Effector memory CD8-positive, alpha-beta T cell (primary cell): ENCODE measurements at regions not wholly inside any gene's neighbourhood (a gene's known extent, or its start where the extent isn't known, plus 50 kb on each side); places are given as distances from the start of the nearest gene placed in this dataset.
"Not testable (repeated sequence)": the region's sequence is repeated elsewhere in the genome, so short reads cannot be mapped to it uniquely, and the experiment has no call there.

ENCODE experiments used
- ATAC-seq: fragments of 150-1000 bp; cut with Tn5 transposase; replicated peaks from 2 replicates; pipeline ENCODE4 v1.10.0; 2021; ENCODE audit warnings: mild to moderate bottlenecking, moderate library complexity
- DNase-seq, 3 experiments: peaks; one replicate each; pipeline ENCODE4 v3.0.0; 2021
- H3K27ac Mint-ChIP-seq, 2 donors: one replicate each; pipeline ENCODE4 v1.8.0; 2022; ENCODE audit warnings: mild to moderate bottlenecking in 2 of 2, mixed read lengths in 2 of 2, moderate library complexity in 2 of 2
- H3K27me3 Mint-ChIP-seq, 2 donors: one replicate each; pipeline ENCODE4 v1.8.0; 2022; ENCODE audit warnings: mixed read lengths in 2 of 2
- H3K36me3 Mint-ChIP-seq: one replicate; pipeline ENCODE4 v1.8.0; 2022; ENCODE audit warnings: mild to moderate bottlenecking, moderate library complexity, mixed read lengths; ENCODE audit not compliant: insufficient read depth
- H3K4me1 Mint-ChIP-seq, 2 donors: one replicate each; pipeline ENCODE4 v1.8.0; 2022; ENCODE audit warnings: low read depth in 2 of 2, mixed read lengths in 2 of 2
- H3K4me3 Mint-ChIP-seq, 2 donors: one replicate each; pipeline ENCODE4 v1.8.0; 2022; ENCODE audit warnings: mild to moderate bottlenecking in 2 of 2, mixed read lengths in 2 of 2, moderate library complexity in 2 of 2
- H3K9me3 Mint-ChIP-seq, 2 donors: one replicate each; pipeline ENCODE4 v1.8.0; 2022; ENCODE audit warnings: mixed read lengths in 2 of 2

GRCh38 chr3:4897765-4898453 lies 81.3 kb upstream of the BHLHE40 start:
- H3K9me3 Mint-ChIP-seq = no peaks in the 10 kb centered on the region
- H3K36me3 Mint-ChIP-seq = peaks cover 4% of the 10 kb centered on the region
- no peak for ATAC-seq
- peaks cover 19 to 23% of the 10 kb centered on the region in 2 donors for H3K4me1 Mint-ChIP-seq
- peak overlapping the region; percentile 83 to 84 for H3K27ac Mint-ChIP-seq
- H3K27me3 Mint-ChIP-seq = no peaks in the 10 kb centered on the region
- H3K4me3 Mint-ChIP-seq = no peak overlapping the region
- DNase-seq = no peak

DNA sequence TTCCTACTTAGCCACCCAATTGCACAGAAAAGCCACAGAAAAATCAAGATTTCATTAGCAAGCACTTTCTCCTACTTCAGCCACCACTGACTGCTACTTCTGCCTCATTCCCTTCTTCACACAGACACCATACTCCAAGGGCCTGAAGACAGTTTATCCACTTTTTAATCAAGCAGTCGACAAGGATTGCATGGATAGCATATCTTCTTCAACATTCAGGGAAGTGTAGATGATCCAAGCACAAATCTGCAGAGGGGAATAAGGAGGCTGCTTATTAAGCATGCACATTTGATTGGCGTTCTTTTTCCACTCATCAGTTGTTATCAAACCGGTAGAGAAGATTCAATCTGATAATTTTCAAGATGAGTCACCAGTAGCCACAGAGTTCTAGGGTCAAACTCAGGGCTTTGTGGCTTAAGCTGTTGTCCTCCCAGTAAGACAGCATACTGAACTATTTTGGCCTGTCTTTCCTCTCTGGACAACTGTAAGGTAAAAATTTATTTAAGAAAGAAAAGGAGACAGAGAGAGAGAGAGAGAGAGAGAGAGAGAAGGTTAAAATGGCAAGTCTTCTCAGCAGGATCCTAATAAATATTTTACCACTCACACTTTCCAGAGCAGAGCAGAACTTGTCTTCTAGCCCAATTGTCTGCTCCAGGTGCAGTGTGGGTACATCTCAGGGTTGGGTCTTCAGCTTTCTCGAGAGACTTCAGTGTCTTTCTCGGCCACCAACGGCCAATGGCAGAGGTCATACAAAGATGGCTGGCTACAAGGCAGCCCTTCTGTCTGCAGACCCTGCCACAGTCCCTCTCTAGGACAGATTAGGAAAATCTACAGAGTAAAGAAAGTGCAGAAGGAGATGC lies 80.6 kb upstream of the BHLHE40 start:
- Mint-ChIP-seq H3K4me3 (peak overlapping the region; percentile 11 to 51), H3K4me1 (peaks cover 19 to 23% of the 10 kb centered on the region in 2 donors), H3K36me3 (peaks cover 4% of the 10 kb centered on the region), H3K27ac (peak overlapping the region; percentile 83 to 84), H3K9me3 (no peaks in the 10 kb centered on the region), H3K27me3 (no peaks in the 10 kb centered on the region)
- DNase-seq (no peak), ATAC-seq (peak; percentile 62)

- Mint-ChIP-seq H3K4me1 (peaks cover 19 to 23% of the 10 kb centered on the region in 2 donors), H3K27me3 (no peaks in the 10 kb centered on the region), H3K27ac (peak overlapping the region in 1 of 2 donors; percentile 84), H3K4me3 (no peak overlapping the region), H3K9me3 (no peaks in the 10 kb centered on the region), H3K36me3 (peaks cover 4% of the 10 kb centered on the region)
- no peak for DNase-seq
- ATAC-seq = no peak
Observed at GRCh38 chr3:4899710-4900109, 79.5 kb upstream of the BHLHE40 start.

DNA sequence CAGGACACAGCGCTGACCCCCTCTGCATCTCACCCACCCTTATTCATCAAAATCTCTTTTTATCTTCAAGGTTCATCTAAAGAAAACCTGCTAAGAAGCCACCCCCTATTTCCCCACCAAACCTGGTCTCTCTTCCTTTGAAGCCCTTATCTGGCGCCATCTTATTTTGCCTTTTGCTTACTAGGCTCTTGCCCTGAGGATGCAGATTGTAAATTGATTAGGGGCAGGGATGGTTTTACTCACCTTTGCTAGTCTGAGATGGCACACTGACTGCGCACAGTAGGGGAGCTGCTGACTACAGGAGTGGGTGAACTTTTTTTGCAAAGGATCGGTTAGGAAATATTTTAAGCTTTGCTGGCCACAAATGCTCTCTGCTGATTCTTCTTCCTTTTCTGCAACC lies 78.9 kb upstream of the BHLHE40 start:
- peaks cover 20 to 28% of the 10 kb centered on the region in 2 donors for H3K4me1 Mint-ChIP-seq
- H3K27ac Mint-ChIP-seq = no peak overlapping the region
- ATAC-seq = peak; percentile 26
- H3K9me3 Mint-ChIP-seq = no peaks in the 10 kb centered on the region
- H3K4me3 Mint-ChIP-seq = peak overlapping the region in 1 of 2 donors; percentile 0
- H3K27me3 Mint-ChIP-seq = no peaks in the 10 kb centered on the region
- peaks cover 4% of the 10 kb centered on the region for H3K36me3 Mint-ChIP-seq
- no peak for DNase-seq

DNA sequence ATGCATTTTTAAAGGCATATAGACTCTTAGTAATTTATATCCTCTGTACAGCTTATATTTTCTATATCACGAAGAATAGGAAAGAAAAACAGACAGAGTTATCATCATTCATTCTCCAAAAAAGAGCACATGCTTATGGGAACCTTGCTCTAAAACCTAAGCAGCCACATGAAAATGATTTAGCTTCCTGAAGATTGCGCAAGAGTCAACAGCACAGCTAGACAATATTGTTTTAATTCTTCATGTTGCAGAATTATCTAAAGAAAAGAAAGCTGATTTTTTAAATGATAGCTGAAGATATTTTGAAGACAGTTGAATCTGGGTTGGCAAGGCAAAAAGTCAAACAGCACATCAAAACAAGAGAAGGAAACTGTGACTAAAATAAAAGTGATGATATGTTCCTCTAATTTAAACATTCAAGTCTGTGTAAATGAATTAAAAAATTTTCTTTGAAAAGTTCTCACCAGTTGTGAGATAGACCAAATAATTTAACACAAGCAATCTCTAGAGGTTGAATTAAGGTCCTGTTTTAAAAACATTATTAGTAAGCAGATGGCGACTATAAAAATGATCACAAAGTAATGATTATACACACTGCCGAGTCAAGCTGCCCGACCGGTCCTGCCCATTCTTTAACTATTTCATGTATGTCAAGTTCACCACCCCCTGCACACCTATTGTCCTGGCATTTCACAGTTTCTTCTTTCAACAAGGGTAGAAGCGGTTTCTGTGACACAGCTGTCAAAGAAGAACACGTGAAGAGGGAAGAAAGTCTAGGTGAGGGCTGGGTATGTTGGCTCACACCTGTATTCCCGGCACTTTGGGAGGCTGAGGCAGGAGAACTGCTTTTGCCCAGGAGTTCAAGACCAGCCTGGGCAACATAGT lies 74.2 kb upstream of the BHLHE40 start:
- DNase-seq = no peak
- Mint-ChIP-seq H3K27me3 (no peaks in the 10 kb centered on the region), H3K4me1 (peaks cover 24 to 43% of the 10 kb centered on the region in 2 donors), H3K4me3 (no peak overlapping the region), H3K27ac (peak overlapping the region; percentile 16 to 25), H3K9me3 (no peaks in the 10 kb centered on the region), H3K36me3 (no peaks in the 10 kb centered on the region)
- peak; percentile 38 for ATAC-seq

- DNase-seq (no peak), ATAC-seq (no peak)
- Mint-ChIP-seq H3K36me3 (no peaks in the 10 kb centered on the region), H3K27ac (peak overlapping the region in 1 of 2 donors; percentile 46), H3K4me1 (peaks cover 21 to 40% of the 10 kb centered on the region in 2 donors), H3K9me3 (no peaks in the 10 kb centered on the region), H3K4me3 (no peak overlapping the region), H3K27me3 (no peaks in the 10 kb centered on the region)
Observed at GRCh38 chr3:4906107-4906621, 73.1 kb upstream of the BHLHE40 start.

DNA sequence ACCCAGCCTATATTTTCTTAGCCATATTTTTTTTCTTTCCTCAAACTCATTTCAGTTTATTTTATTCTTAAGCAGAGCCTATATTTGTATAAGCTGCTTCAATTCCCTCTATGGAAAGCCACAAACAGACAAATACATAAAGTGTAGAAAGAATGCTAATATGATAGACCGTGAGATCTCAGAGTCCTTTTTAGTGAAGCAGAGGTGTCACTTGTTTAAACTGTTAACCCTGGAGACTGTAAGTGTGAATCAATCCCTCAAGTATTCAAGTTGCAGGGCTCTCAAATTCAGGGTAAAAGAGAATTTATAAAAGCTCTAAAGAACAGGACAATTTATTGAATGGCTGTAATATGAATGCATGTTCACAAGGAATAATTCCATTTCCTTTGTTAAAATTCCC lies 72.2 kb upstream of the BHLHE40 start:
- no peak for DNase-seq
- Mint-ChIP-seq H3K4me3 (no peak overlapping the region), H3K27ac (peak overlapping the region; percentile 79 to 81), H3K36me3 (no peaks in the 10 kb centered on the region), H3K9me3 (no peaks in the 10 kb centered on the region), H3K4me1 (peaks cover 21 to 40% of the 10 kb centered on the region in 2 donors), H3K27me3 (no peaks in the 10 kb centered on the region)
- ATAC-seq = peak; percentile 36

DNA sequence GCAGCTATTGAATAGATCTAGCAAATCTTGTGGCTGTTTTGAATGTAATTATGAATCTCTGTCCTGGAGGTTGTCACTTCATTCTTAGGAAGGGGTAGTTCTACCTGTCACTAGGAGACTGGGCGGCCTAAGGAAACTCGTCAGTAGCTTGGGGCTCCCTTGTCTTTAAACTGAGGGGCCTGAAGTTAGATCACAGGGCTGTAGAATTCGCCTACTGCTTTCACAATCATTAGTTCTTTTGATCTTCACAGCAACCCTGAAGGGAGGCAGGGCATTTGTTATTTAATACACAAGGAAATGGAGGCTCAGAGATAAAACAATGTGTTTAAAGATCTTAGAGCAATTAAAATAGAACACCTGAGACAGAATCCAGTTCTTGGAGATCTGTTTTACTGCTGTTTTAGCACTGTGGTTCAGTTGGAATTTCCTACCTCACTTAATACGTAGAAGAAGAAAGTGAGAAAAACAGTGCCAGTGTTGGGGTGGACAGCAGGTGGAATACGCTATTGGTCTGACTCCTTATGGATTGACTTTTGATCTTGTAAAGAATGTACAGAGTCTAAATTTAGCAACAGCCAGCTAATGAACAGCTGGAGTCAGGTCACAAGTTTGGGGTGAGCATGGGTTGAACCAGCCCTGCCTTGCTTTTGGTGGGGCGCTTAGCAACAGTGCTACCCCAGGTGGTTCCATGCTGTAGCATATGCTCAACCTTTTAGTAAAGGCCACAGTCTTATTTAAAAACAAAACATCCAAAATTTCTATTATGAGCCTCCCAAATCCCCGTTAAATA lies 71.4 kb upstream of the BHLHE40 start:
- H3K27ac Mint-ChIP-seq = peak overlapping the region; percentile 79 to 81
- peaks cover 21 to 40% of the 10 kb centered on the region in 2 donors for H3K4me1 Mint-ChIP-seq
- H3K9me3 Mint-ChIP-seq = no peaks in the 10 kb centered on the region
- H3K27me3 Mint-ChIP-seq = no peaks in the 10 kb centered on the region
- ATAC-seq = peak; percentile 64
- H3K36me3 Mint-ChIP-seq = no peaks in the 10 kb centered on the region
- DNase-seq = no peak
- peak overlapping the region in 1 of 2 donors; percentile 61 for H3K4me3 Mint-ChIP-seq

GRCh38 chr3:4908433-4909156 lies 70.6 kb upstream of the BHLHE40 start:
- Mint-ChIP-seq H3K36me3 (no peaks in the 10 kb centered on the region), H3K4me1 (peaks cover 21 to 40% of the 10 kb centered on the region in 2 donors), H3K9me3 (no peaks in the 10 kb centered on the region), H3K4me3 (peak overlapping the region in 1 of 2 donors; percentile 61), H3K27ac (peak overlapping the region; percentile 79 to 81), H3K27me3 (no peaks in the 10 kb centered on the region)
- DNase-seq (no peak), ATAC-seq (peak; percentile 64)

DNA sequence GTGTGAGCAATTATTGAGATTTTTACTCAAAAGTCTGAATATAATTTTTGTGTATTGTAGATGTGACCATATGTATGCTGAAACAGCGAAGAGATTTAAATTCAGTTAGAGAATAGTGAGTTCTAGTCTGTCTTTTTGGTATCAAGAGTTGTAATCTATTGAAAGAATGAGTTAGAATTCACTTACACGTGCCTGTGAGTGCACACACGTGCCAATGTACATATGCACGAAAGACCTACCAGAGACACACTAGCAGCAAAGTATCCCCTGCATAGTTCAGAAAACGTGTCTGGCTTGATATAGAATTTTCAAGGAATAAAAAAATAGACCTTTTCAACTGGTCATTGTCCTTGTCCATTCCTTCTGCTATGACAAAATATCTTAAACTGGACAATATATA lies 64.8 kb upstream of the BHLHE40 start:
- ATAC-seq (no peak), DNase-seq (no peak)
- H3K4me3 Mint-ChIP-seq = no peak overlapping the region
- peaks cover 3% of the 10 kb centered on the region for H3K36me3 Mint-ChIP-seq
- no peaks in the 10 kb centered on the region for H3K9me3 Mint-ChIP-seq
- no peak overlapping the region for H3K27ac Mint-ChIP-seq
- peaks cover 0 to 3% of the 10 kb centered on the region in 2 donors for H3K4me1 Mint-ChIP-seq
- no peaks in the 10 kb centered on the region for H3K27me3 Mint-ChIP-seq

- ATAC-seq, H3K4me1 Mint-ChIP-seq, H3K4me3 Mint-ChIP-seq, H3K9me3 Mint-ChIP-seq, H3K27ac Mint-ChIP-seq, DNase-seq, H3K36me3 Mint-ChIP-seq, H3K27me3 Mint-ChIP-seq: not testable (repeated sequence)
Observed at GRCh38 chr3:4921589-4921988, 57.6 kb upstream of the BHLHE40 start.

- Mint-ChIP-seq H3K9me3 (no peaks in the 10 kb centered on the region), H3K4me3 (no peak overlapping the region), H3K4me1 (peaks cover 3 to 7% of the 10 kb centered on the region in 2 donors), H3K27ac (peak overlapping the region in 1 of 2 donors; percentile 69), H3K27me3 (no peaks in the 10 kb centered on the region), H3K36me3 (no peaks in the 10 kb centered on the region)
- no peak for ATAC-seq
- DNase-seq = no peak
Observed at GRCh38 chr3:4926892-4927291, 52.3 kb upstream of the BHLHE40 start.
